ENCODE measurements at regions not wholly inside any gene's neighbourhood (a gene's known extent, or its start where the extent isn't known, plus 50 kb on each side); places are given as distances from the start of the nearest gene placed in this dataset.

GRCh38 chr20:48454671-48455490, 372.9 kb downstream of the PREX1 start:
- TF ChIP-seq CTCF (IDR thresholded peaks at IDR 0.05): no peak
- no peak for TF ChIP-seq POLR2A (IDR thresholded peaks at IDR 0.05)

Measured in right lobe of liver (tissue), 4 donors.